HG03460 (cell line): ENCODE measurements at regions not wholly inside any gene's neighbourhood (a gene's known extent, or its start where the extent isn't known, plus 50 kb on each side); places are given as distances from the start of the nearest gene placed in this dataset.

Experiments
- ATAC-seq: cut with Tn5 transposase; IDR thresholded peaks from one replicate; pipeline ENCODE4 v1.9.1; 2021; ENCODE audit not compliant: unreplicated experiment

GRCh38 chr18:61057443-61057842 lies 275.8 kb upstream of the CDH20 start:
- no peak for ATAC-seq

- ATAC-seq = no peak
These were observed 271.0 kb upstream of the CDH20 start for GRCh38 chr18:61062258-61062657.

- ATAC-seq = no peak
These were observed 268.3 kb upstream of the CDH20 start for GRCh38 chr18:61064911-61065310.

- ATAC-seq = no peak
These were observed 256.2 kb upstream of the CDH20 start for GRCh38 chr18:61076986-61077385.

- no peak for ATAC-seq
These were observed 253.5 kb upstream of the CDH20 start for GRCh38 chr18:61079714-61080113.

GRCh38 chr18:61080954-61081528 lies 252.2 kb upstream of the CDH20 start:
- no peak for ATAC-seq

GRCh38 chr18:61082976-61083630 lies 250.1 kb upstream of the CDH20 start:
- ATAC-seq = no peak

GRCh38 chr18:61085036-61085435 lies 248.2 kb upstream of the CDH20 start:
- ATAC-seq = no peak

- ATAC-seq = no peak
These were observed 247.5 kb upstream of the CDH20 start for GRCh38 chr18:61085761-61086160.

- ATAC-seq = no peak
These were observed 246.6 kb upstream of the CDH20 start for GRCh38 chr18:61086657-61087056.

- no peak for ATAC-seq
These were observed 241.9 kb upstream of the CDH20 start for GRCh38 chr18:61091379-61091778.

- ATAC-seq = no peak
These were observed 239.3 kb upstream of the CDH20 start for GRCh38 chr18:61093965-61094364.

- no peak for ATAC-seq
These were observed 237.0 kb upstream of the CDH20 start for GRCh38 chr18:61096226-61096625.

GRCh38 chr18:61107113-61107512 lies 226.1 kb upstream of the CDH20 start:
- ATAC-seq = no peak

- ATAC-seq = no peak
These were observed 224.5 kb upstream of the CDH20 start for GRCh38 chr18:61108706-61109105.

- ATAC-seq = no peak
These were observed 209.9 kb upstream of the CDH20 start for GRCh38 chr18:61123309-61123708.

- no peak for ATAC-seq
These were observed 205.3 kb upstream of the CDH20 start for GRCh38 chr18:61127714-61128467.

GRCh38 chr18:61129001-61129400 lies 204.2 kb upstream of the CDH20 start:
- ATAC-seq = no peak

GRCh38 chr18:61132031-61132430 lies 201.2 kb upstream of the CDH20 start:
- no peak for ATAC-seq

GRCh38 chr18:61133783-61134182 lies 199.4 kb upstream of the CDH20 start:
- ATAC-seq = no peak

- ATAC-seq = no peak
These were observed 196.4 kb upstream of the CDH20 start for GRCh38 chr18:61136711-61137251.

- no peak for ATAC-seq
These were observed 191.5 kb upstream of the CDH20 start for GRCh38 chr18:61141691-61142090.
